HEK293 (cell line): ENCODE measurements at regions not wholly inside any gene's neighbourhood (a gene's known extent, or its start where the extent isn't known, plus 50 kb on each side); places are given as distances from the start of the nearest gene placed in this dataset.

Experiments used
- CTCF ChIA-PET: fragments of 350-600 bp; formaldehyde crosslinking; extraction: SDS; loops from one replicate; lab custom pipeline; 2021; ENCODE audit warnings: antibody characterized with exemption; lab: Yijun Ruan, JAX
- POLR2A ChIA-PET: fragments of 300-600 bp; formaldehyde crosslinking; extraction: SDS; loops from one replicate; lab custom pipeline; 2020; ENCODE audit warnings: antibody characterized with exemption, inconsistent platforms; lab: Yijun Ruan, JAX
- H3K27ac ChIP-seq: fragments of 200-500 bp; sonication (Bioruptor generic); 2 replicates; pipeline ENCODE4 v1.5.1; 2014; ENCODE audit warnings: low read depth, low read length, control low read depth, inconsistent platforms; ENCODE audit errors: extremely low read depth
- H3K36me3 ChIP-seq, 2 experiments: fragments of 200-500 bp in 1 of 2; sonication (Bioruptor generic) in 1 of 2; 1 replicate in 1 of 2; 2 replicates in 1 of 2; pipeline ENCODE4 v1.5.1; 2014 to 2017; ENCODE audit warnings: inconsistent platforms in 2 of 2, low read length in 2 of 2; ENCODE audit not compliant: control insufficient read depth in 2 of 2, insufficient read depth in 1 of 2
- H3K4me1 ChIP-seq: fragments of 200-500 bp; sonication (Bioruptor generic); 2 replicates; pipeline ENCODE4 v1.5.1; 2014; ENCODE audit warnings: mild to moderate bottlenecking, low read length, inconsistent platforms; ENCODE audit not compliant: control insufficient read depth, insufficient read depth
- H3K4me3 ChIP-seq: 2 replicates; pipeline ENCODE4 v1.5.1; 2011; ENCODE audit warnings: low read depth, mild to moderate bottlenecking, control low read depth, low read length, moderate library complexity
- H3K9me3 ChIP-seq: fragments of 200-500 bp; sonication (Bioruptor generic); 2 replicates; pipeline ENCODE4 v1.5.1; 2014; ENCODE audit warnings: low read depth, low read length, inconsistent platforms; ENCODE audit not compliant: control insufficient read depth, insufficient read depth
- KLF17 ChIP-seq: fragments of 450-650 bp; formaldehyde crosslinking; IDR thresholded peaks from 2 replicates; pipeline ENCODE4 v1.5.1; 2016; ENCODE audit warnings: missing biosample characterization, missing genetic modification characterization
- PRDM6 ChIP-seq: fragments of 450-650 bp; formaldehyde crosslinking; IDR thresholded peaks from 2 replicates; pipeline ENCODE4 v1.5.1; 2017; ENCODE audit warnings: missing biosample characterization, missing genetic modification characterization
- SALL2 ChIP-seq: fragments of 450-650 bp; formaldehyde crosslinking; IDR thresholded peaks from 2 replicates; pipeline ENCODE4 v1.5.0; 2017; ENCODE audit warnings: missing biosample characterization, mild to moderate bottlenecking, missing genetic modification characterization, borderline replicate concordance
- SCRT1 ChIP-seq: fragments of 450-650 bp; formaldehyde crosslinking; IDR thresholded peaks from 2 replicates; pipeline ENCODE4 v1.5.1; 2016; ENCODE audit warnings: missing biosample characterization, missing genetic modification characterization, borderline replicate concordance
- ZBTB1 ChIP-seq: fragments of 450-650 bp; formaldehyde crosslinking; IDR thresholded peaks from 2 replicates; pipeline ENCODE4 v1.5.1; 2016; ENCODE audit warnings: missing biosample characterization, missing genetic modification characterization
- ZEB2 ChIP-seq: fragments of 450-650 bp; formaldehyde crosslinking; IDR thresholded peaks from 2 replicates; pipeline ENCODE4 v1.5.1; 2016; ENCODE audit warnings: missing biosample characterization, missing genetic modification characterization
- ZNF132 ChIP-seq: fragments of 450-650 bp; formaldehyde crosslinking; IDR thresholded peaks from 2 replicates; pipeline ENCODE4 v1.5.1; 2017; ENCODE audit warnings: missing biosample characterization, missing genetic modification characterization, borderline replicate concordance
- ZNF146 ChIP-seq: fragments of 450-650 bp; formaldehyde crosslinking; IDR thresholded peaks from 2 replicates; pipeline ENCODE4 v1.5.1; 2016; ENCODE audit warnings: missing biosample characterization, missing genetic modification characterization
- ZNF202 ChIP-seq: fragments of 450-650 bp; formaldehyde crosslinking; IDR thresholded peaks from 2 replicates; pipeline ENCODE4 v1.5.1; 2016; ENCODE audit warnings: missing biosample characterization, missing genetic modification characterization, borderline replicate concordance
- ZNF223 ChIP-seq: fragments of 450-650 bp; formaldehyde crosslinking; IDR thresholded peaks from 2 replicates; pipeline ENCODE4 v1.5.1; 2016; ENCODE audit warnings: missing biosample characterization, missing genetic modification characterization
- ZNF266 ChIP-seq: fragments of 450-650 bp; formaldehyde crosslinking; IDR thresholded peaks from 2 replicates; pipeline ENCODE4 v1.5.1; 2016; ENCODE audit warnings: missing biosample characterization, missing genetic modification characterization, low read depth
- ZNF426 ChIP-seq: fragments of 450-650 bp; formaldehyde crosslinking; IDR thresholded peaks from 2 replicates; pipeline ENCODE4 v1.5.1; 2017; ENCODE audit warnings: missing biosample characterization, missing genetic modification characterization, mild to moderate bottlenecking, inconsistent platforms, moderate library complexity
- ZNF48 ChIP-seq: fragments of 450-650 bp; formaldehyde crosslinking; IDR thresholded peaks from 2 replicates; pipeline ENCODE4 v1.5.1; 2016; ENCODE audit warnings: missing biosample characterization, missing genetic modification characterization
- ZNF624 ChIP-seq: fragments of 450-650 bp; formaldehyde crosslinking; IDR thresholded peaks from 2 replicates; pipeline ENCODE4 v1.5.1; 2017; ENCODE audit warnings: missing biosample characterization, missing genetic modification characterization
- ZNF701 ChIP-seq: fragments of 450-650 bp; formaldehyde crosslinking; IDR thresholded peaks from 2 replicates; pipeline ENCODE4 v1.5.1; 2016; ENCODE audit warnings: missing biosample characterization, missing genetic modification characterization
- ZNF76 ChIP-seq: fragments of 450-650 bp; formaldehyde crosslinking; IDR thresholded peaks from 2 replicates; pipeline ENCODE4; 2016; ENCODE audit warnings: low read depth, missing biosample characterization, missing genetic modification characterization, borderline replicate concordance
- ZNF792 ChIP-seq: fragments of 450-650 bp; formaldehyde crosslinking; IDR thresholded peaks from 2 replicates; pipeline ENCODE4 v1.5.1; 2016; ENCODE audit warnings: missing biosample characterization, missing genetic modification characterization
- ZNF830 ChIP-seq: fragments of 450-650 bp; IDR thresholded peaks from 2 replicates; pipeline ENCODE4 v1.5.0; 2018; ENCODE audit warnings: missing biosample characterization, missing genetic modification characterization, low read depth, mild to moderate bottlenecking, moderate library complexity
- ZSCAN5A ChIP-seq: fragments of 450-650 bp; formaldehyde crosslinking; IDR thresholded peaks from 2 replicates; pipeline ENCODE4 v1.5.1; 2016; ENCODE audit warnings: missing biosample characterization, missing genetic modification characterization
- TF ChIP-seq, protein P1 (sequence below): fragments of 450-650 bp; formaldehyde crosslinking; IDR thresholded peaks from 2 replicates; pipeline ENCODE4 v1.5.1; 2016; ENCODE audit warnings: missing biosample characterization, missing genetic modification characterization
- TF ChIP-seq, protein P2 (sequence below): fragments of 450-650 bp; formaldehyde crosslinking; IDR thresholded peaks from 2 replicates; pipeline ENCODE4 v1.5.1; 2017; ENCODE audit warnings: missing biosample characterization, mild to moderate bottlenecking, missing genetic modification characterization, moderate library complexity

DNA sequence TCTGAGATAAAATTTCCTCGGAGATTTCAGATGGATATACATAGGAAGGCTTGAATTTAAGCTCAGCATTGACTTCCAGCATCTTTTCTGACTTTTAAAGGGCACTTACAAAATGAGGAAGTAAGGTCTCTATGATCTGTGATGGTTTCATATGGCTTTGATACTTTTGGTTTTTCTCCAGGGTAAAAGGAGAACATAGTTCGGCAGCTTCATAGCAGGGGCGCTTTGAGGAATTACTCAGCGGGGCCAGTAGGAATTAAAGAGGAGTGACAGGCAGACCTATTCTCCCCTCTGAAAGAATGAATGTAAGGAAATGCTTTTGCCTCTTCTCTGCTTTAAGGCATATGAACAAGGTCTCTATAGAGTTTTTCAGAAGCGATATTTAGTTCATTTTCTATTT lies 80.0 kb upstream of the PCDH15 start (continued):
- TF ChIP-seq, protein P1, sequence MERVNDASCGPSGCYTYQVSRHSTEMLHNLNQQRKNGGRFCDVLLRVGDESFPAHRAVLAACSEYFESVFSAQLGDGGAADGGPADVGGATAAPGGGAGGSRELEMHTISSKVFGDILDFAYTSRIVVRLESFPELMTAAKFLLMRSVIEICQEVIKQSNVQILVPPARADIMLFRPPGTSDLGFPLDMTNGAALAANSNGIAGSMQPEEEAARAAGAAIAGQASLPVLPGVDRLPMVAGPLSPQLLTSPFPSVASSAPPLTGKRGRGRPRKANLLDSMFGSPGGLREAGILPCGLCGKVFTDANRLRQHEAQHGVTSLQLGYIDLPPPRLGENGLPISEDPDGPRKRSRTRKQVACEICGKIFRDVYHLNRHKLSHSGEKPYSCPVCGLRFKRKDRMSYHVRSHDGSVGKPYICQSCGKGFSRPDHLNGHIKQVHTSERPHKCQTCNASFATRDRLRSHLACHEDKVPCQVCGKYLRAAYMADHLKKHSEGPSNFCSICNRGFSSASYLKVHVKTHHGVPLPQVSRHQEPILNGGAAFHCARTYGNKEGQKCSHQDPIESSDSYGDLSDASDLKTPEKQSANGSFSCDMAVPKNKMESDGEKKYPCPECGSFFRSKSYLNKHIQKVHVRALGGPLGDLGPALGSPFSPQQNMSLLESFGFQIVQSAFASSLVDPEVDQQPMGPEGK (tag by site-specific recombination), result no peak
- TF ChIP-seq ZSCAN5A (no peak), KLF17 (tag by site-specific recombination) (no peak), PRDM6 (tag by site-specific recombination) (no peak)

- POLR2A ChIA-PET, result no interaction called here
- Histone ChIP-seq H3K4me3 (no peak overlapping the region), H3K27ac (no peak overlapping the region), H3K9me3 (no peaks in the 10 kb centered on the region), H3K4me1 (no peaks in the 10 kb centered on the region), H3K36me3 (no peaks in the 10 kb centered on the region)
- CTCF ChIA-PET, result interaction anchor here (0.5 kb wide), 1 partner anchor 431 kb away, joined by 4 read pairs; no protein-coding TSS in a partner anchor
- TF ChIP-seq ZNF266 (no peak), ZNF624 (tag by site-specific recombination) (no peak), ZNF146 (tag by site-specific recombination) (no peak), SALL2 (tag by site-specific recombination) (no peak), ZNF202 (tag by site-specific recombination) (no peak), ZNF48 (tag by site-specific recombination) (no peak), ZNF76 (tag by site-specific recombination) (no peak), ZNF426 (tag by site-specific recombination) (no peak), ZBTB1 (no peak), ZNF701 (tag by site-specific recombination) (no peak), ZNF223 (tag by site-specific recombination) (no peak), ZNF792 (tag by site-specific recombination) (no peak), SCRT1 (no peak), ZNF132 (tag by site-specific recombination) (no peak), ZNF830 (tag by site-specific recombination) (no peak), ZEB2 (tag by site-specific recombination) (no peak)
- TF ChIP-seq, protein P2, sequence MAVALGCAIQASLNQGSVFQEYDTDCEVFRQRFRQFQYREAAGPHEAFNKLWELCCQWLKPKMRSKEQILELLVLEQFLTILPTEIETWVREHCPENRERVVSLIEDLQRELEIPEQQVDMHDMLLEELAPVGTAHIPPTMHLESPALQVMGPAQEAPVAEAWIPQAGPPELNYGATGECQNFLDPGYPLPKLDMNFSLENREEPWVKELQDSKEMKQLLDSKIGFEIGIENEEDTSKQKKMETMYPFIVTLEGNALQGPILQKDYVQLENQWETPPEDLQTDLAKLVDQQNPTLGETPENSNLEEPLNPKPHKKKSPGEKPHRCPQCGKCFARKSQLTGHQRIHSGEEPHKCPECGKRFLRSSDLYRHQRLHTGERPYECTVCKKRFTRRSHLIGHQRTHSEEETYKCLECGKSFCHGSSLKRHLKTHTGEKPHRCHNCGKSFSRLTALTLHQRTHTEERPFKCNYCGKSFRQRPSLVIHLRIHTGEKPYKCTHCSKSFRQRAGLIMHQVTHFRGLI (tag by site-specific recombination), result no peak
Measured at GRCh38 chr10:54869022-54869421, 68.0 kb upstream of the PCDH15 start.
